Fibroblast of mammary gland (primary cell): ENCODE measurements at regions not wholly inside any gene's neighbourhood (a gene's known extent, or its start where the extent isn't known, plus 50 kb on each side); places are given as distances from the start of the nearest gene placed in this dataset.

ENCODE experiments used
- DNase-seq: peaks from one replicate; pipeline ENCODE4 v3.0.0-alpha.2; 2010; ENCODE audit warnings: low read depth
- H3K4me3 ChIP-seq: 2 replicates; pipeline ENCODE4 v1.5.1; 2011; ENCODE audit warnings: low read depth, mild to moderate bottlenecking, low read length, moderate library complexity; ENCODE audit not compliant: control insufficient read depth
- CTCF ChIP-seq: conservative IDR thresholded peaks from 2 replicates; pipeline ENCODE4 v1.5.1; 2011; ENCODE audit warnings: low read depth, low read length, inconsistent platforms; ENCODE audit not compliant: control insufficient read depth, insufficient read depth

GRCh38 chr4:63541828-63542227 lies 867.4 kb downstream of the TECRL start:
- no peak overlapping the region for H3K4me3 ChIP-seq
- no peak for TF ChIP-seq CTCF
- DNase-seq: no peak

GRCh38 chr4:63529581-63530337 lies 879.5 kb downstream of the TECRL start:
- DNase-seq: no peak
- no peak for TF ChIP-seq CTCF
- H3K4me3 ChIP-seq: no peak overlapping the region

- TF ChIP-seq CTCF: no peak
- no peak overlapping the region for H3K4me3 ChIP-seq
- DNase-seq: no peak
These were observed 880.8 kb downstream of the TECRL start for GRCh38 chr4:63528256-63528991.

- no peak for TF ChIP-seq CTCF
- H3K4me3 ChIP-seq: no peak overlapping the region
- DNase-seq: no peak
These were observed 883.0 kb downstream of the TECRL start for GRCh38 chr4:63526251-63526650.

- TF ChIP-seq CTCF: no peak
- no peak for DNase-seq
- no peak overlapping the region for H3K4me3 ChIP-seq
These were observed 884.5 kb downstream of the TECRL start for GRCh38 chr4:63524764-63525163.

- DNase-seq: no peak
- no peak for TF ChIP-seq CTCF
These were observed 903.4 kb downstream of the TECRL start for GRCh38 chr4:63505714-63506460.

More at GRCh38 chr4:63505714-63506460, 903.4 kb downstream of the TECRL start:
- H3K4me3 ChIP-seq: no peak overlapping the region
